ENCODE measurements at regions not wholly inside any gene's neighbourhood (a gene's known extent, or its start where the extent isn't known, plus 50 kb on each side); places are given as distances from the start of the nearest gene placed in this dataset.
"Not testable (repeated sequence)": the region's sequence is repeated elsewhere in the genome, so short reads cannot be mapped to it uniquely, and the experiment has no call there.

DNA sequence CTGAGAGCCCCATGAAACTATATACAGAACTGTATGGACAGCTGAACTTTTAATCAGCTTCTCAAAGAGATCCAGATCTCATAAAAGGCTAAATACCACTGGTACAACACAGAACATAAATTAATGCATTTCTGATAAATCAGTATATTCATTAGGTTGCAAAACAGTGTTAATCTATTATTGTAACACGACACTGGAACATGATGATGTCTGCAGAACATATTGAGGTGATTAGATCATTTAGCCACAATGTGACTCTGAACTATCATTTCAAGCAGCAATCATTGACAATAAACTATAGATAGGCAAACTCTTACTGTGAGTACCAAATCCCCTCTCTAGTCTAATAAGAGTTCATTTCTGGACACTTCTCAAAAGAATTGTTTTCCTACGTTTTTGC lies 50.3 kb downstream of the GASK1B start:
- Histone ChIP-seq H4K20me1 (ENCODE audit: insufficient read depth) (no peaks in the 10 kb centered on the region), H3K9ac (no peak overlapping the region), H2AFZ (ENCODE audit: low read depth) (no peak overlapping the region), H3K4me3 (IDR thresholded peaks at IDR 0.05; ENCODE audit: insufficient read depth, low read depth, low read length) (no peak overlapping the region), H3K27me3 (ENCODE audit: insufficient read depth, low read depth) (no peaks in the 10 kb centered on the region), H3K4me2 (no peak overlapping the region), H3K27ac (no peak overlapping the region), H3K36me3 (ENCODE audit: insufficient read depth) (no peaks in the 10 kb centered on the region), H3K4me1 (ENCODE audit: low read depth, poor library complexity, severe bottlenecking) (no peaks in the 10 kb centered on the region), H3K79me2 (ENCODE audit: insufficient read depth, low read depth) (no peaks in the 10 kb centered on the region)
- TF ChIP-seq, protein P1, sequence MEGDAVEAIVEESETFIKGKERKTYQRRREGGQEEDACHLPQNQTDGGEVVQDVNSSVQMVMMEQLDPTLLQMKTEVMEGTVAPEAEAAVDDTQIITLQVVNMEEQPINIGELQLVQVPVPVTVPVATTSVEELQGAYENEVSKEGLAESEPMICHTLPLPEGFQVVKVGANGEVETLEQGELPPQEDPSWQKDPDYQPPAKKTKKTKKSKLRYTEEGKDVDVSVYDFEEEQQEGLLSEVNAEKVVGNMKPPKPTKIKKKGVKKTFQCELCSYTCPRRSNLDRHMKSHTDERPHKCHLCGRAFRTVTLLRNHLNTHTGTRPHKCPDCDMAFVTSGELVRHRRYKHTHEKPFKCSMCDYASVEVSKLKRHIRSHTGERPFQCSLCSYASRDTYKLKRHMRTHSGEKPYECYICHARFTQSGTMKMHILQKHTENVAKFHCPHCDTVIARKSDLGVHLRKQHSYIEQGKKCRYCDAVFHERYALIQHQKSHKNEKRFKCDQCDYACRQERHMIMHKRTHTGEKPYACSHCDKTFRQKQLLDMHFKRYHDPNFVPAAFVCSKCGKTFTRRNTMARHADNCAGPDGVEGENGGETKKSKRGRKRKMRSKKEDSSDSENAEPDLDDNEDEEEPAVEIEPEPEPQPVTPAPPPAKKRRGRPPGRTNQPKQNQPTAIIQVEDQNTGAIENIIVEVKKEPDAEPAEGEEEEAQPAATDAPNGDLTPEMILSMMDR (conservative IDR thresholded peaks at IDR 0.05; ENCODE audit: low read depth, low read length): no peak

DNA sequence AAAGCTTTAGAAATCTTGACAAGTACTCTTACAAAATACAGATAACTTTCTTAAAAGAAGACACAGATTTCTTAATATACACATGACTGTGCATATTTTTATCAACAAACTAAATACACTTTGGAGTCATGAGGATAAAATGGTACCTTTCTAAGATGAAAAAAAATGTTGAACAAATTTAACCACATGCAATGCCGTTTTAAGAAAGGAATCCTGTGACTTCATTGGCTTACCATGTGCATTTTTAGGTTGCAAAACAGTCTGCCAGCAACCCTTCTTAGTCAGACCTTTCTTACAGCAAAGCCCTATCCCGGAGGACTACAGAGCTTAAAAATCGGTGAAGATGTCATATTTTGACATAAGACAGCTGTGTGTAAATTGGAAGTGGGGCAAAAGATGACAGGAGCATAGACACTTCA lies 51.7 kb downstream of the GASK1B start:
- Histone ChIP-seq H3K27ac (no peak overlapping the region), H2AFZ (ENCODE audit: low read depth) (no peak overlapping the region), H3K36me3 (ENCODE audit: insufficient read depth) (no peaks in the 10 kb centered on the region), H3K4me1 (ENCODE audit: low read depth, poor library complexity, severe bottlenecking) (no peaks in the 10 kb centered on the region), H3K9ac (no peak overlapping the region), H3K4me2 (no peak overlapping the region), H4K20me1 (ENCODE audit: insufficient read depth) (no peaks in the 10 kb centered on the region), H3K27me3 (ENCODE audit: insufficient read depth, low read depth) (no peaks in the 10 kb centered on the region), H3K79me2 (ENCODE audit: insufficient read depth, low read depth) (no peaks in the 10 kb centered on the region), H3K4me3 (IDR thresholded peaks at IDR 0.05; ENCODE audit: insufficient read depth, low read depth, low read length) (no peak overlapping the region)
- TF ChIP-seq, protein P1 (conservative IDR thresholded peaks at IDR 0.05; ENCODE audit: low read depth, low read length): no peak

DNA sequence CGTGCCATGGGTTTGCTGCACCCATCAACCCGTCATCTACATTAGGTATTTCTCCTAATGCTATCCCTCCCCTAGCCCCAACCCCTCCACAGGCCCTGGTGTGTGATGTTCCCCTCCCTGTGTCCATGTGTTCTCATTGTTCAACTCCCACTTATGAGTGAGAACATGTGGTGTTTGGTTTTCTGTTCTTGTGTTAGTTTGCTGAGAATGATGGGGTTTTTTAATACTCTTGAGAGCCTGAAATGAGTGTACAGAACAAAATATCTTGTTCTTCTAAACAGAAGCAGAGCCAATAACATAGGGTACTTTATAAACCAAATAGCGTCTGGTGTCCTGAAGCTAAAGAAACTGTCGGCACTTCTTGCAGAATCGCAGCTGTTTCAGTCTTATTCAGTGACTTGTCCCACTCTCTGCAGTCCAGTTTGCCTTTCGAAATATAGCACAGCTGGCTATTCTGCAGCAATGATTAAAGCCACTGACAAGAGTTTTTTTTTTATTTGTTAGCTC lies 52.1 kb downstream of the GASK1B start:
- H3K27me3 ChIP-seq (ENCODE audit: insufficient read depth, low read depth); H2AFZ ChIP-seq (ENCODE audit: low read depth); H3K36me3 ChIP-seq (ENCODE audit: insufficient read depth); H3K79me2 ChIP-seq (ENCODE audit: insufficient read depth, low read depth); H3K4me1 ChIP-seq (ENCODE audit: low read depth, poor library complexity, severe bottlenecking); H3K27ac ChIP-seq; H4K20me1 ChIP-seq (ENCODE audit: insufficient read depth); H3K4me3 ChIP-seq (IDR thresholded peaks at IDR 0.05; ENCODE audit: insufficient read depth, low read depth, low read length); H3K9ac ChIP-seq; H3K4me2 ChIP-seq: not testable (repeated sequence)

DNA sequence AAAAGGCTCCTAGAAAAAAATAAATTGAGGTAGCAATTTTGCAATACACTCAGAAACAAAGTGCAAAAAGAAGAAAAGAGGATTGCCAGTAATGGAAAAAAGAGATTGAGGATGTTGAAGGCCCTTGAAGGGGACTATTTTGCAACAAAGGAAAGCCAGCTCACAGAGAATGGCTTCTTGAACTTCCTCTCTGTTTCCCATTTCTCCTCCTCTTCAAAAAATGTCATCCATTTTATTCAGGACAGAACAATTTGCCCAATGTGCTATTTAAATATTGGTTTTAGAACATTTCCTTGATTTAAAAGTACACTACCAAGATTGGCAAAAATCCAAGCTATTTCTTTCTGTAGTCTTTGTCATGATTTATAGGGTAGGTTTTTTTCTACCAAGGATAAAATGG lies 60.2 kb downstream of the GASK1B start:
- H3K4me1 ChIP-seq (ENCODE audit: low read depth, poor library complexity, severe bottlenecking): no peaks in the 10 kb centered on the region
- no peak overlapping the region for H2AFZ ChIP-seq (ENCODE audit: low read depth)
- H3K36me3 ChIP-seq (ENCODE audit: insufficient read depth): no peaks in the 10 kb centered on the region
- no peaks in the 10 kb centered on the region for H3K27me3 ChIP-seq (ENCODE audit: insufficient read depth, low read depth)
- no peak overlapping the region for H3K4me3 ChIP-seq (IDR thresholded peaks at IDR 0.05; ENCODE audit: insufficient read depth, low read depth, low read length)
- no peaks in the 10 kb centered on the region for H4K20me1 ChIP-seq (ENCODE audit: insufficient read depth)
- TF ChIP-seq, protein P1 (conservative IDR thresholded peaks at IDR 0.05; ENCODE audit: low read depth, low read length): no peak
- no peak overlapping the region for H3K9ac ChIP-seq
- no peak overlapping the region for H3K27ac ChIP-seq
- no peaks in the 10 kb centered on the region for H3K79me2 ChIP-seq (ENCODE audit: insufficient read depth, low read depth)
- H3K4me2 ChIP-seq: no peak overlapping the region

DNA sequence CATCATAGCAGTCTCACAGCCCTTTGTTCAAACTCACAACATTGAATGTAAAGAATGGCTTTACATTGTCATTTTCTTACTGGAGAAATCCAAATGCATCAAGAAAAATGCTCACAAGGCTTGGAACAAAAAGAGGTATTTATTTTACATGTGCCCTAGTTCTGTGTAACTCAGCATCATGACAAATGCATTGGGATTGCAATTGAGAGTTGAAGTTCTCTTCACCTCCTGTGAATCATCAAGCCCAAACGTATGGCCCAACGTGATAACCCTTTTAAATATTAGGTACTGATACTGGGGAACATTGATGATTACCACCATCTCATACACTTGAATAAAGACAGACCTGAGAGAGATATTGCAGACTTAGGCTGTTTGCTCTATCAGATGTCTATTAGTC lies 61.6 kb downstream of the GASK1B start:
- H4K20me1 ChIP-seq (ENCODE audit: insufficient read depth): no peaks in the 10 kb centered on the region
- TF ChIP-seq, protein P1 (conservative IDR thresholded peaks at IDR 0.05; ENCODE audit: low read depth, low read length): no peak
- no peak overlapping the region for H3K27ac ChIP-seq
- no peak overlapping the region for H3K4me2 ChIP-seq
- no peak overlapping the region for H2AFZ ChIP-seq (ENCODE audit: low read depth)
- no peak overlapping the region for H3K4me3 ChIP-seq (IDR thresholded peaks at IDR 0.05; ENCODE audit: insufficient read depth, low read depth, low read length)
- no peaks in the 10 kb centered on the region for H3K4me1 ChIP-seq (ENCODE audit: low read depth, poor library complexity, severe bottlenecking)
- H3K27me3 ChIP-seq (ENCODE audit: insufficient read depth, low read depth): no peaks in the 10 kb centered on the region
- H3K36me3 ChIP-seq (ENCODE audit: insufficient read depth): no peaks in the 10 kb centered on the region
- H3K79me2 ChIP-seq (ENCODE audit: insufficient read depth, low read depth): no peaks in the 10 kb centered on the region
- no peak overlapping the region for H3K9ac ChIP-seq
